ENCODE measurements at regions not wholly inside any gene's neighbourhood (a gene's known extent, or its start where the extent isn't known, plus 50 kb on each side); places are given as distances from the start of the nearest gene placed in this dataset.

- TF ChIP-seq POLR2AphosphoS5 (IDR thresholded peaks at IDR 0.05): no peak
- TF ChIP-seq, protein P1, sequence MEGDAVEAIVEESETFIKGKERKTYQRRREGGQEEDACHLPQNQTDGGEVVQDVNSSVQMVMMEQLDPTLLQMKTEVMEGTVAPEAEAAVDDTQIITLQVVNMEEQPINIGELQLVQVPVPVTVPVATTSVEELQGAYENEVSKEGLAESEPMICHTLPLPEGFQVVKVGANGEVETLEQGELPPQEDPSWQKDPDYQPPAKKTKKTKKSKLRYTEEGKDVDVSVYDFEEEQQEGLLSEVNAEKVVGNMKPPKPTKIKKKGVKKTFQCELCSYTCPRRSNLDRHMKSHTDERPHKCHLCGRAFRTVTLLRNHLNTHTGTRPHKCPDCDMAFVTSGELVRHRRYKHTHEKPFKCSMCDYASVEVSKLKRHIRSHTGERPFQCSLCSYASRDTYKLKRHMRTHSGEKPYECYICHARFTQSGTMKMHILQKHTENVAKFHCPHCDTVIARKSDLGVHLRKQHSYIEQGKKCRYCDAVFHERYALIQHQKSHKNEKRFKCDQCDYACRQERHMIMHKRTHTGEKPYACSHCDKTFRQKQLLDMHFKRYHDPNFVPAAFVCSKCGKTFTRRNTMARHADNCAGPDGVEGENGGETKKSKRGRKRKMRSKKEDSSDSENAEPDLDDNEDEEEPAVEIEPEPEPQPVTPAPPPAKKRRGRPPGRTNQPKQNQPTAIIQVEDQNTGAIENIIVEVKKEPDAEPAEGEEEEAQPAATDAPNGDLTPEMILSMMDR (IDR thresholded peaks at IDR 0.05): no peak
Measured at GRCh38 chr6:14322841-14323240, 205.3 kb downstream of the CD83 start.
